Activated CD4-positive, alpha-beta T cell treated with anti-CD3 and anti-CD28 coated beads, Interleukin-10, Interleukin-2, amounts not matched to agents 100 ng/mL and 50 ng/mL, durations not matched to agents 16 hours and 8 hours (primary cell): ENCODE measurements at regions not wholly inside any gene's neighbourhood (a gene's known extent, or its start where the extent isn't known, plus 50 kb on each side); places are given as distances from the start of the nearest gene placed in this dataset.
"Not testable (repeated sequence)": the region's sequence is repeated elsewhere in the genome, so short reads cannot be mapped to it uniquely, and the experiment has no call there.

ENCODE experiments used
- DNase-seq: peaks from one replicate; pipeline ENCODE4 v3.0.0-alpha.2; 2020

- DNase-seq = not testable (repeated sequence)
These were observed 154.3 kb downstream of the TPBG start for GRCh38 chr6:82517896-82518295.

- DNase-seq = peak; percentile 12
These were observed 157.8 kb downstream of the TPBG start for GRCh38 chr6:82521369-82521768.

DNA sequence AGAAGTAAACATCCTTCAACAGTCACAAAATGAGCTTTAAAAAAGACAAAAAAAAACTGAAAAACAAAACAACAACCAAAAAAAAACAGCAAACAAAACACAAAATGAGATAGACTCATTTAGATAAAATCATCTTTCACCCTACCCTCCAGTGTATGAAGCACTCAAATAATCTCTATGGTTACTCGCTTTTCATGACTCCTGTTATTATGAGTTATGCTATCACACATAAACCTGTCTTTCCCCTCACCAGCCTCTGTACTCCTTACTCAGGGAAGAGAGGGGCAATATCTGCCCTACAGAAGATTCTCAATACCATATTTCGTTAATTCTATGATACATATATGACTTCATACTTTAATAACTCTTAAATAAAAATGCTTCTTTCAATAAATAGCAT, 158.2 kb downstream of the TPBG start:
- DNase-seq = no peak

DNA sequence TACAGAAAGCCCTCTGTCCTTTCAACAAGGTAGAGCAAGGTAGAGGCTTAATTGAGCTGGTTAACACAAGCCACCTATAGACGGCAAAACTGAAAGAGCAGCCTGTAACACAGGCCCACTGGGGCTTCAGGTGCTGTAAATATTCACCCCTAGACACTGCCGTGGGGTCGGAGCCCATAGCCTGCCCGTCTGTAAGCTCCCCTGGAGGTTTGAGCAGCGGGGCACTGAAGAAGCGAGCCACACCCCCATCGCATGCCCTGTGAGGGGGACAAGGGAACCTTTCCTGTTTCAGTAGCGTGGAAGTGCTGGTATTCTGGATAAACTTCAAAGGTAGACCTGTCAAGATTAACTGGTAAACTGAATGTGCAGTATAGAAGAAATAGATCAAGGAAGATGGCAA, 160.4 kb downstream of the TPBG start:
- no peak for DNase-seq

DNA sequence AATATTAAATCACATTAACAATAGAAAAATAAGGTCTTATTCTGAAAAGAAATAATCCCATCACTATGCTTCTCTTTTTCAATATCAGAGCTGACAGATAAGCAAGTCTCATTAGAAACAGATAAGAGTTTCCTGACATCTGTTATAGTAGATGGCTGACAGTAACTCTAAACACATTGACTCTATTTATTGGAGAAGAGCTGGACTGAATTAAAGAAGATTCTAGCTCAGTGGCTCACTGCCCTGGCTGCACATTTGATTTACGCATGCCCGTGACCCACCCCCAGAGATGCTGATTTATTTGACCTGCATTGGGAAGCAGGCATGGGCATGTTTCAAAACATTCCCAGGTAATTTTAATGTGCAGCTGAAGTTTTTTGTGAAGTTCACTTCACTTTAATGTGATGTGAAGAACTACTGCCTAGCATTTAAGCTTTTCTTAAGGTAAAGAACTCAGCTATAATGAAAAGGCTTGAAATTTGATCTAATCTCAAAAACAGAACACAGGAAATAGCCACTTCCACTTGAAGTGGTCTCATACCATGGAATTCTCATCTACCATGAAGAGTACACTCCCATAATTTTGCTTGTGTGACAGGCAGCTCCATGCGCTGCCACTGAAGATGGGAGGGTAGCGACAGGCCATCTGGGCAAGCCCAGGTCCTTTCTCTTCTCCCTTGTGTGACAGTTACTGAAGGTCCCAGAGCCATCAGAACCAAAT, 162.3 kb downstream of the TPBG start:
- DNase-seq = no peak

DNA sequence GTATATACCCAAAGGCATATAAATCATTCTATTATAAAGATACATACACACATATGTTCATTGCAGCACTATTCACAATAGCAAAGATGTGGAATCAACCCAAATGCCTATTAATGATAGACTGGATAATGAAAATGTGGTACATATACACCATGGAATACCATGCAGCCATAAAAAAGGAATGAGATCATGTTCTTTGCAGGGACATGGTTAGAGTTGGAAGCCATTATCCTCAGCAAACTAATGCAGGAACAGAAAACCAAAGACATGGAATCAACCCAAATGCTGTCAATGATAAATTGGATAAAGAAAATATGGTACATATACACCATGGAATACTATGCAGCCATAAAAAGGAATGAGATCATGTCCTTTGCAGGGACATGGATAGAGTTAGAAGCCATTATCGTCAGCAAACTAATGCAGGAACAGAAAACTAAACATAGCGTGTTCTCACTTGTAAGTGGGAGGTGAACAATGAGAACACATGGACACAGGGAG, 166.4 kb downstream of the TPBG start:
- DNase-seq = not testable (repeated sequence)

- no peak for DNase-seq
These were observed 171.3 kb downstream of the TPBG start for GRCh38 chr6:82534876-82535275.

DNA sequence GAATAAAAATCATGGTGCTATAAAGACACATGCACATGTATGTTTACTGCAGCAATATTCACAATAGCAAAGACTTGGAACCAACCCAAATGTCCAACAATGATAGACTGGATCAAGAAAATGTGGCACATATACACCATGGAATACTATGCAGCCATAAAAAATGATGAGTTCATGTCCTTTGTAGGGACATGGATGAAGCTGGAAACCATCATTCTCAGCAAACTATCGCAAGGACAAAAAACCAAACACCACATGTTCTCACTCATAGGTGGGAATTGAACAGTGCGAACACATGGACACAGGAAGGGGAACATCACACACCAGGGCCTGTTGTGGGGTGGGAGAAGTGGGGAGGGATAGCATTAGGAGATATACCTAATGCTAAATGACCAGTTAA, 185.9 kb downstream of the TPBG start:
- not testable (repeated sequence) for DNase-seq

DNA sequence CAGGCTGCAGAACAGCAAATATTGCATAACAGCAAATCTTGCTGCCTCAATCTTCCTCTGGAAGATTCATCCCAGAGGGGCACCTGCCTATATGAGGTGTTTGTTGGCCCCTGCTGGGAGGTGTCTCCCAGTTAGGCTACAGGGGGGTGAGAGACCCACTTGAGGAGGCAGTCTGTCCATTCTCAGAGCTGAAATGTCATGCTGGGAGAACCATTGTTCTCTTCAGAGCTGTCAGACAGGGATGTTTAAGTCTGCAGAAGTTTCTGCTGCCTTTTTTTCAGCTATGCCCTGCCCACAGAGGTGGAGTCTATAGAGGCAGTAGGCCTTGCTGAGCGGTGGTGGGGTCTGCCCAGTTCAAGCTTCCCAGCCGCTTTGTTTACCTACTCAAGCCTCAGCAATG, 187.7 kb downstream of the TPBG start:
- not testable (repeated sequence) for DNase-seq

- no peak for DNase-seq
These were observed 188.2 kb downstream of the TPBG start for GRCh38 chr6:82551831-82552230.

DNA sequence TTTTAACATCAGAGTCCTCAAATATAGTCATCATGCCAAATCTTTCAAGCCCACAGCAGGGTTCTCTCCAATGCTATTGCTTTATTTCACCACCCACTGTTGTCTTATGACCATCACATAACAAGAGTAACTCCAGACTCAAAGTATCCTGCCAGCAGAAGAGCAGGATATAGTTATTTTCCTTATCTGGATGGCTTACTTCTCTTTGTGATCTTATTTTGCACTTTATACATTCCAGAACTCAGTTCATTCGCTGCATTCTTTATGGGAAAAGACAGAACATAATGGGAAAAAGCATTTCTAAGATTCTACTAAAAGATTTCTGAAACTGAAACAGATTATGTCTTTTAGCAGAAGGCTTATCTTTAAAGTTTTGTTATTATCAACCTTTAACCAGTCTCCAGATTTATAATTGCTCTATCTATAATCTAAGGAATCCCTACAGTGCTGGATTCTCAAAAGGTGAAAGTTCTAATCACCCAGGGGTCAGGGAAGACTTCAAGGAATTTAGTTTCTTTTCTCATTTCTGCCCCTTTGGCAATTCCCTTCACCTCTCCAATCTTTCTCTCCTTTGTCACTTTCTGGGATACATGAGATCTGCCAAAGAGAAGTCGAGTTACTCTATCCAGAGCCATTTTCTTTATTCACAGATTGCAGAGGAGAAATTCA, 190.4 kb downstream of the TPBG start:
- DNase-seq = no peak

DNA sequence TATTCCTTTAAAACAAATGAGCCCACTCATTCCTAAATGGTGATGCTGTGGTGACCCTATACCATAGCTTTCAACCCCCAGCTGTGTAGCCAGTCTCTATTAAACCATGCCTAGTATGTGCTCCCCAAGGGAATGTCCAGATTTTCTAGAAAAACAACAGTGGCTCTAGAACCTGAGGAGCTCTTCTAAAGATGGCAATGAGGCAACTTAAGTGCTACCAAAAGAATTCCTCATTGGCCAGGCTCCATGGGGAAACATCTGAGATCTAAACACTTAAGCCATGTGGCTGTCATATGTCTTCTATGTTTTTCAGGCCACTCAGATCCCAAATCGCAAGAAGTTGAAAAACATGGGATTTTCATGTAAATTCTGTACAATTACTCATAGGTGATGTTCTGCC, 191.0 kb downstream of the TPBG start:
- no peak for DNase-seq

GRCh38 chr6:82555801-82556200, 192.2 kb downstream of the TPBG start:
- DNase-seq = no peak

DNA sequence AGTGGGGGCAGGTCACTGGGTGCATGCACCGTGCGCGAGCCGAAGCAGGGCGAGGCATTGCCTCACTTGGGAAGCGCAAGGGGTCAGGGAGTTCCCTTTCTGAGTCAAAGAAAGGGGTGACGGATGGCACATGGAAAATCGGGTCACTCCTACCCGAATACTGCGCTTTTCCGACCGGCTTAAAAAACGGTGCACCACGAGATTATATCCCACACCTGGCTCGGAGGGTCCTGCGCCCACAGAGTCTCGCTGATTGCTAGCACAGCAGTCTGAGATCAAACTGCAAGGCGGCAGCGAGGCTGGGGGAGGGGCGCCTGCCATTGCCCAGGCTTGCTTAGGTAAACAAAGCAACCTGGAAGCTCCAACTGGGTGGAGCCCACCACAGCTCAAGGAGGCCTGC, 194.9 kb downstream of the TPBG start:
- DNase-seq = not testable (repeated sequence)

GRCh38 chr6:82567621-82568020, 204.0 kb downstream of the TPBG start:
- no peak for DNase-seq

DNA sequence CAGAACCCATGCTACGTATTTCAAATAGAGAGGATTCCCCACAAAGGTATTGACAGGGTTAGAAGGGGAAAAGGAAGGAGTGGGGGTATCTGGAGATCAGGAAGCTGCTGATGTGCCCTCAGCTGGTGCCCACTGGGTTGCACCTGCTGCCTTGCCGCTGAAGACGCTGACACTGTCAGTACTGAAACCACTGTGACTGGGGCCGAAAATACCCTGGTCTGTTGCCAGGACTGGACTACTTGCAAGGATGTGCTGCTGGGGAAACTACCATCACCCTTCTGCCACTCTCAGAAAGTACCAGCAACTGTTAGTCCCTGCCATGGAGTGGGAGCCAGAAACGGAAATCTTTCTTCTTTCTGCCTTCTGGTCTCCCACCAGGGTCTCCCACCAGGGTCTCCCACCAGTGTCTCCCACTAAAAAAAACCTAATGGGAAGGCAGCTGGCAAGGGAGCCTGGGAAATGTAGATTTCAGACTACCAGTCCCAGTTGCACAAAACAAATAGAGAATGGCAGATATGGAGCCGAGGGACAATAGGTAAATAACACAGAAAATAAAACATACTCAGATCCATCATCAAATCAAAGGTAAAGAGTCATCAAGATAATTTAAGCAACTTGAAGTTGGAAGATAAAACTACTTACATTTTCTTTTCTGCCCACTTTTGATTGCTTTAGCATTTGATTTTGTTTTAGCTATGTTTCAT, 204.8 kb downstream of the TPBG start:
- DNase-seq = no peak

DNA sequence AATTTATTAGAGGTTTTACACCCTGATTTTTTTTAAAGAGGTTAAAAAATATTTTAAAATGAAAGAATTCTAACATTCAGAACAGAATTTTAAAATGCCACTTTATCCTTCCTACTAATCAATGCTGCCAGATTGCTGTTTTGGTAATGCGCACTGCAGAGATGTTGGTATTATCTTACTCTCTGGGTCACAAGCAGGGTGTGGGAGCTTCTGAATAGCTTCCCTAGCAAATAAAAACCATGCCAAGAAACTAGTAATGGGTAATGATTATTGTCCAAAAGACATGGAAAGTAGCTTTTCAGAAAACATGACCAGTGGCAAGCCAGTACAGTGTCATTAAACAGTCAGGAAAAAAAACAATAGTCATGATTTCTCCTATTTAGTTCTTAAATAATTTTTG, 205.4 kb downstream of the TPBG start:
- DNase-seq = no peak

DNA sequence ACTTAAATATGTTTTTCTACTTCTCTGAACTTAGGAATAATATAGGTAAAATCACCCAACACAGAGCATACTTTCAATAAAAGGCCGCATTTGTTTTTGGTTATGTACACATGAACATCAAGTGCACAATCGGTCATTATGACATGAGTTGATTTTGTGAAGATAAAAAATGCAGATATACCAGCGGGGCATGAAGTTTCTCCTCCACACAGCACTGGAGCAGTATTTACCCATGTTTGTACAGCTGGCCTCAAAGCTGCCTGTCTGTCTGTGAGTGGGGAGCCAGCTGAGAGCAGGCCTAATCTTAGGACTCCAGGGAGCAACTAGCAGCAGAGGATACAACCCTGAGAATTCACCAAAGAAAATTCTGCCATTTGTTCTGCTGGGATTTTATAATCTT, 206.5 kb downstream of the TPBG start:
- no peak for DNase-seq

- DNase-seq = no peak
These were observed 207.8 kb downstream of the TPBG start for GRCh38 chr6:82571455-82571854.

- no peak for DNase-seq
These were observed 209.8 kb downstream of the TPBG start for GRCh38 chr6:82573254-82573972.

- no peak for DNase-seq
These were observed 212.7 kb downstream of the TPBG start for GRCh38 chr6:82576284-82576683.

DNA sequence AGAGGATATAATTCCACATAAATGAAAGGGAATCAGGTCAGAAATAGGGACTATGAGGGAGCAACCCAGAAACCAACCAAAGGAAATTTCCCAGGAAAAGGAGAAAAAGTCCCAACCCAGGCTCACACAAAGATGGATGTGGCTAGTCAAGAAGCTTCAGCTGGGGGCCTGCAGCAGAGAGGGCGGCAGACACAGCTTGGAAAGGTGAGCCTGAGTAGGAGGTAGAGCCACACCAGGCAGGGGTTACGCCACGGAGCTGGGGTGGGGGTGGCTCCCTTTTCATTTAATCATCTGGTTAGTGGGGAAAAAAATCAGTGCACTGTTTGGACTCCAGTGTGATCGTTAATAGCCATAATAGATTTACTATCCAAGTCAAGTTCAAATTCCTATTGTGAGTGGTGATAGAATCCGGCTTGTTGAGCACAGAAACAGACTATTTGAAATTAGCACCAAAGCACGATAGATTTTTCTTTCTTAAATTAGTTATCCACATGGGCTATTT, 220.6 kb downstream of the TPBG start:
- DNase-seq = no peak

DNA sequence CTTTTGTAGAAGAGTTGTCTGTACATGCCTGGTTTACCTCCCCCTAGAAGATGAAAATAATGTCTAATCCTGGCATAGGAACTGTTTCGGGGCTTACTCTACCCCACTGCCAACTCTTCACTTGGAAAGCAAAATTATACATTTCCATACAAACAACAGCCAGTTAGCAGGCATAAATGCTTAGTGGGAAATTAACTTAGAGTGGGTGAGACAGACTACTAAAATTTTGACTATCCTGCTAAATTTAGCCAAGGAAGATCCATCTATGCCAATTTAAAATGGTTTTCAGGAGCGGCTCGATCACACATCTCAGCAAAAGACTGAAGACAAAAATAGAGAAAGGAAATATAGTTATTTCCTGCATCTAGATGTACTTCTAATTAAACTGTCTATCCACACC, 221.2 kb downstream of the TPBG start:
- no peak for DNase-seq
